Trophoblast cell (in vitro differentiated cells and primary cell): ENCODE measurements at regions not wholly inside any gene's neighbourhood (a gene's known extent, or its start where the extent isn't known, plus 50 kb on each side); places are given as distances from the start of the nearest gene placed in this dataset.

ENCODE experiments used
- DNase-seq, 2 donors: peaks; one replicate each; pipeline ENCODE4 v3.0.0-alpha.2; 2016
- H2AFZ ChIP-seq: 2 replicates; pipeline ENCODE4 v1.6.1; 2013; ENCODE audit warnings: low read length, moderate library complexity, mild to moderate bottlenecking; ENCODE audit not compliant: insufficient read depth, poor library complexity
- H2AK5ac ChIP-seq: 2 replicates; pipeline ENCODE4 v1.6.1; 2013; ENCODE audit warnings: mild to moderate bottlenecking, low read length
- H2BK120ac ChIP-seq: 2 replicates; pipeline ENCODE4 v1.6.1; 2013; ENCODE audit warnings: low read length, mild to moderate bottlenecking, moderate library complexity; ENCODE audit not compliant: insufficient read depth, poor library complexity
- H2BK12ac ChIP-seq: 2 replicates; pipeline ENCODE4 v1.6.1; 2013; ENCODE audit warnings: mild to moderate bottlenecking, low read length, moderate library complexity
- H2BK5ac ChIP-seq: 2 replicates; pipeline ENCODE4 v1.6.1; 2013; ENCODE audit warnings: low read length, low read depth, moderate library complexity, mild to moderate bottlenecking; ENCODE audit not compliant: poor library complexity
- H3K14ac ChIP-seq: 2 replicates; pipeline ENCODE4 v1.6.1; 2013; ENCODE audit warnings: mild to moderate bottlenecking, low read length
- H3K18ac ChIP-seq: 2 replicates; pipeline ENCODE4 v1.6.1; 2013; ENCODE audit warnings: mild to moderate bottlenecking, low read length
- H3K23ac ChIP-seq: 2 replicates; pipeline ENCODE4 v1.6.1; 2013; ENCODE audit warnings: low read length
- H3K27ac ChIP-seq: 2 replicates; pipeline ENCODE4 v1.5.1; 2013; ENCODE audit warnings: low read depth, mild to moderate bottlenecking, inconsistent platforms, low read length, moderate library complexity
- H3K27me3 ChIP-seq: 2 replicates; pipeline ENCODE4 v1.6.1; 2013; ENCODE audit warnings: inconsistent platforms, mild to moderate bottlenecking, low read length, moderate library complexity; ENCODE audit not compliant: insufficient read depth
- H3K36me3 ChIP-seq, 2 experiments: 1 replicate in 1 of 2; 2 replicates in 1 of 2; pipeline ENCODE4 v1.6.1; 2013; ENCODE audit warnings: low read length in 2 of 2, mild to moderate bottlenecking in 2 of 2, moderate library complexity in 1 of 2; ENCODE audit not compliant: insufficient read depth in 2 of 2, control insufficient read depth in 1 of 2
- H3K4ac ChIP-seq: 2 replicates; pipeline ENCODE4 v1.6.1; 2013; ENCODE audit warnings: low read depth, mild to moderate bottlenecking, low read length, moderate library complexity
- H3K4me1 ChIP-seq, 2 experiments: 1 replicate in 1 of 2; 2 replicates in 1 of 2; pipeline ENCODE4 v1.6.1; 2013; ENCODE audit warnings: low read length in 2 of 2, mild to moderate bottlenecking in 2 of 2, moderate library complexity in 1 of 2; ENCODE audit not compliant: insufficient read depth in 2 of 2, control insufficient read depth in 1 of 2
- H3K4me2 ChIP-seq: 2 replicates; pipeline ENCODE4 v1.6.1; 2013; ENCODE audit warnings: inconsistent platforms, mild to moderate bottlenecking, low read length, moderate library complexity
- H3K4me3 ChIP-seq: 2 replicates; pipeline ENCODE4 v1.5.1; 2013; ENCODE audit warnings: mild to moderate bottlenecking, low read depth, low read length, inconsistent platforms
- H3K79me1 ChIP-seq: one replicate; pipeline ENCODE4 v1.6.1; 2013; ENCODE audit warnings: low read length
- H3K79me2 ChIP-seq: 2 replicates; pipeline ENCODE4 v1.6.1; 2013; ENCODE audit warnings: low read length, mild to moderate bottlenecking; ENCODE audit not compliant: control insufficient read depth, insufficient read depth, poor library complexity
- H3K9ac ChIP-seq: 2 replicates; pipeline ENCODE4 v1.6.1; 2013; ENCODE audit warnings: mild to moderate bottlenecking, low read length
- H3K9me3 ChIP-seq: 2 replicates; pipeline ENCODE4 v1.6.1; 2013; ENCODE audit warnings: low read depth, mild to moderate bottlenecking, control low read depth, inconsistent platforms, low read length; ENCODE audit not compliant: insufficient read depth
- H4K12ac ChIP-seq: 2 replicates; pipeline ENCODE4 v1.6.1; 2013; ENCODE audit warnings: low read depth, mild to moderate bottlenecking, low read length, moderate library complexity
- H4K8ac ChIP-seq: 2 replicates; pipeline ENCODE4 v1.6.1; 2013; ENCODE audit warnings: low read depth, mild to moderate bottlenecking, low read length, moderate library complexity
- H4K91ac ChIP-seq: one replicate; pipeline ENCODE4 v1.6.1; 2013; ENCODE audit warnings: low read depth, mild to moderate bottlenecking, low read length, moderate library complexity
- WGBS: extraction: QIAGEN DNeasy Blood & Tissue Kit; methylation state at CpG from one replicate; pipeline ENCODE4 v1.1.7; 2013; ENCODE audit warnings: missing lambda C conversion rate; ENCODE audit not compliant: insufficient read length, insufficient coverage; ENCODE audit errors: extremely low coverage; 5-methylcytosine and 5-hydroxymethylcytosine counted together

GRCh38 chr6:69609836-69610472 lies 186.9 kb downstream of the LMBRD1 start:
- Histone ChIP-seq H3K79me1 (no peaks in the 10 kb centered on the region), H4K8ac (no peak overlapping the region), H3K27me3 (no peaks in the 10 kb centered on the region), H2AFZ (no peak overlapping the region), H3K36me3 (no peaks in the 10 kb centered on the region), H2AK5ac (no peak overlapping the region), H4K12ac (no peak overlapping the region), H3K9me3 (no peaks in the 10 kb centered on the region), H3K14ac (no peak overlapping the region), H3K4me2 (no peak overlapping the region), H2BK12ac (no peak overlapping the region), H3K4me3 (no peak overlapping the region), H3K4ac (no peak overlapping the region), H3K27ac (no peak overlapping the region), H3K9ac (no peak overlapping the region), H3K79me2 (no peaks in the 10 kb centered on the region), H3K23ac (no peak overlapping the region), H3K18ac (no peak overlapping the region), H3K4me1 (no peaks in the 10 kb centered on the region), H4K91ac (no peak overlapping the region), H2BK5ac (no peak overlapping the region), H2BK120ac (no peak overlapping the region)
- no peak for DNase-seq
- WGBS = no CpG with 5 or more reads among the region's 2 CpGs

DNA sequence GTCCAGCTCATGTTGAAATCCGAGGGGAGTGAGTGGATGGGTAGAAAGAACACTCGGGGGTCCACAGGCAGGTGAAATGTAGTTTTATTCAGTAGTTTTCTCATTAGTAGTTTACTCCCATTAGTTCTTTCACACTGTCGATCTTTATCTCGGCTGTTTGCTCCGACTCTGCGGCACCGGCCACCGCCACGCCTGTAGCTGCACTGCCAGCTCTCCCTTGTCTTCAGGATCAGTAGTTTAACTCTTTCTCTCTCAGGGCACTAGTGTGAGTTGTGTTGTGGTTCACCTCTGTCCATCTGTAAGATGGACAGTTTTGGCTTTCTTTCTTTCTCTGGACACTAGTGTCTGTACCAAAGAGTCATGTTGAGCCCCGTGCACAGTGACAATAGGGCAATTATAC lies 195.7 kb downstream of the LMBRD1 start:
- Histone ChIP-seq H4K12ac (no peak overlapping the region), H3K14ac (no peak overlapping the region), H2BK120ac (no peak overlapping the region), H2AFZ (no peak overlapping the region), H3K9ac (no peak overlapping the region), H2BK5ac (peak overlapping the region; percentile 33), H3K27ac (peak overlapping the region; percentile 6), H3K79me2 (no peaks in the 10 kb centered on the region), H3K4ac (no peak overlapping the region), H4K91ac (no peak overlapping the region), H3K79me1 (peaks cover 6% of the 10 kb centered on the region), H3K4me3 (no peak overlapping the region), H3K9me3 (no peaks in the 10 kb centered on the region), H2BK12ac (peak overlapping the region; percentile 42), H3K4me2 (peak overlapping the region; percentile 11), H3K27me3 (no peaks in the 10 kb centered on the region), H3K23ac (no peak overlapping the region), H3K18ac (no peak overlapping the region), H3K36me3 (no peaks in the 10 kb centered on the region), H2AK5ac (no peak overlapping the region), H4K8ac (no peak overlapping the region), H3K4me1 (peaks cover 2 to 8% of the 10 kb centered on the region in 2 experiments)
- no CpG with 5 or more reads among the region's 10 CpGs for WGBS
- DNase-seq = no peak

DNA sequence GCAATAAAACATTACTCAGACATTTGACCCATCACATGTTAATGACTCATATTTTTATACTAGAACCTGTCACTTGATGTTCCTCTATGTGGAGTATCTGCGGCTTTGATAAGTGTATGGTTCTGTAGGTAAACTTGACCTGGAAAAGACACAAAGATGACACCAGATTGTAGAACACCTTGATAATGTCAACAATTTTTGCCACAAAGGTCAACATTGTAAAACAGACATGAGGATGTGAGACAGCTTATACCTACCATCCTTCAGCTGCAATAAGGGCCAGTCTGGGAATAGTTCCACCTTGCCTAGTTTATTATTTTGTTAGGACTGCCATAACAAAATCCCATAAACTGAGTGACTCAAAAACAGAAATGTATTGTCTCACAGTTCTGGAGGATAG lies 202.4 kb downstream of the LMBRD1 start:
- no peak overlapping the region for H3K4ac ChIP-seq
- no peak overlapping the region for H3K4me3 ChIP-seq
- no peak overlapping the region for H2BK120ac ChIP-seq
- no peaks in the 10 kb centered on the region for H3K4me1 ChIP-seq
- no peak overlapping the region for H2AFZ ChIP-seq
- H2BK12ac ChIP-seq = peak overlapping the region; percentile 63
- no peaks in the 10 kb centered on the region for H3K27me3 ChIP-seq
- no peak overlapping the region for H3K9ac ChIP-seq
- H2AK5ac ChIP-seq = no peak overlapping the region
- no peaks in the 10 kb centered on the region for H3K9me3 ChIP-seq
- no peak overlapping the region for H4K8ac ChIP-seq
- DNase-seq = no peak
- no peak overlapping the region for H3K14ac ChIP-seq
- H2BK5ac ChIP-seq = no peak overlapping the region
- H3K27ac ChIP-seq = no peak overlapping the region
- H4K91ac ChIP-seq = no peak overlapping the region
- H3K18ac ChIP-seq = no peak overlapping the region
- no CpG with 5 or more reads among the region's 1 CpG for WGBS
- peaks cover 0 to 1% of the 10 kb centered on the region in 2 experiments for H3K36me3 ChIP-seq
- H3K79me1 ChIP-seq = no peaks in the 10 kb centered on the region
- H3K23ac ChIP-seq = no peak overlapping the region
- H3K79me2 ChIP-seq = no peaks in the 10 kb centered on the region
- no peak overlapping the region for H4K12ac ChIP-seq
- H3K4me2 ChIP-seq = no peak overlapping the region

DNA sequence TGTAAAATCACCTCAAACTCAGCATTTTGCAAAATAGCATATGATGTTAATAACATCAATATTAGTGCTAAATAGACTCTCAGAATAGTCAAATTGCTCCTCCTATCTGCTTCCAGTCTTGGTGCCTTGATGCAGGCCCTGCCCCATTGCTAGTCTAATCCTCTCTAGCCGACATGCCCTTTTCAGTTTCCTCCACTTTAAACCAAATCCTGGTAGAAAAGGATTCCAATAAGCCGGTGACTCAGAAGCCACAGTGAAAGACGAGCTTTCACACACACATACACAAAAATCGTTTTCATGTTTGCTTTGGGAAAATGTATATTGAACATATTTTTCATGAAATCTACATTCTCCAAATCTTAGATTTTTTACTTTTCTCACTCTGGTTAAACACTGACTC lies 203.1 kb downstream of the LMBRD1 start:
- Histone ChIP-seq H4K91ac (no peak overlapping the region), H3K27me3 (no peaks in the 10 kb centered on the region), H3K27ac (no peak overlapping the region), H2BK12ac (no peak overlapping the region), H3K4me1 (no peaks in the 10 kb centered on the region), H3K36me3 (peaks cover 0 to 1% of the 10 kb centered on the region in 2 experiments), H3K9ac (no peak overlapping the region), H3K4me3 (no peak overlapping the region), H3K9me3 (no peaks in the 10 kb centered on the region), H2AFZ (no peak overlapping the region), H3K14ac (no peak overlapping the region), H4K12ac (no peak overlapping the region), H3K79me2 (no peaks in the 10 kb centered on the region), H3K18ac (no peak overlapping the region), H2BK5ac (no peak overlapping the region), H3K4me2 (no peak overlapping the region), H3K4ac (no peak overlapping the region), H3K79me1 (no peaks in the 10 kb centered on the region), H3K23ac (no peak overlapping the region), H2AK5ac (no peak overlapping the region), H2BK120ac (no peak overlapping the region), H4K8ac (no peak overlapping the region)
- WGBS = no CpG with 5 or more reads among the region's 4 CpGs
- no peak for DNase-seq
